ENCODE measurements at regions not wholly inside any gene's neighbourhood (a gene's known extent, or its start where the extent isn't known, plus 50 kb on each side); places are given as distances from the start of the nearest gene placed in this dataset.

- TF ChIP-seq CTCF (IDR thresholded peaks at IDR 0.05; ENCODE audit: insufficient read depth, low read depth, low read length), result no peak
- no peak for TF ChIP-seq EZH2 (IDR thresholded peaks at IDR 0.05; ENCODE audit: insufficient read depth, low read length)
Observed at GRCh38 chr5:106860398-106861044, 810.2 kb downstream of the EFNA5 start.

Data from astrocyte (in vitro differentiated cells and primary cell).